ENCODE measurements at regions not wholly inside any gene's neighbourhood (a gene's known extent, or its start where the extent isn't known, plus 50 kb on each side); places are given as distances from the start of the nearest gene placed in this dataset.

DNA sequence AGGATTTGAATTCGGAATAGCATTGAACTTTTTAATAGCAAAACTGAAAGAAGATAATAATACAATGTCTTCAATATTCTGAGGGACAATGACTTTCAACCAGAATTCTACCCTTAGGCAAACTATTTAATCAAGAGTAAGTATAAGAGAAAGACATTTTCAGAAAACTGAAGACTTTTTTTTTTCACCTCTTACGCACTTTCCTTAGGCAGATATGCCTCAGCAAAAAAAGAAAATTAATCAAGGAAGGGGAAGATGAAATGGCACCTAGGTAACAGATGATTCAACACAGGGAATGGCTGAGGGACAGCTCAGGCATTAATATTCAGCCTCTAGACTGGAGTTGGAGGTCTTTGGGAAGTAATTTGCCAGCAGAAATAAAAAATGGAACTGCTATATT is 184.9 kb downstream of the URB2 start:
- TF ChIP-seq, protein P1, sequence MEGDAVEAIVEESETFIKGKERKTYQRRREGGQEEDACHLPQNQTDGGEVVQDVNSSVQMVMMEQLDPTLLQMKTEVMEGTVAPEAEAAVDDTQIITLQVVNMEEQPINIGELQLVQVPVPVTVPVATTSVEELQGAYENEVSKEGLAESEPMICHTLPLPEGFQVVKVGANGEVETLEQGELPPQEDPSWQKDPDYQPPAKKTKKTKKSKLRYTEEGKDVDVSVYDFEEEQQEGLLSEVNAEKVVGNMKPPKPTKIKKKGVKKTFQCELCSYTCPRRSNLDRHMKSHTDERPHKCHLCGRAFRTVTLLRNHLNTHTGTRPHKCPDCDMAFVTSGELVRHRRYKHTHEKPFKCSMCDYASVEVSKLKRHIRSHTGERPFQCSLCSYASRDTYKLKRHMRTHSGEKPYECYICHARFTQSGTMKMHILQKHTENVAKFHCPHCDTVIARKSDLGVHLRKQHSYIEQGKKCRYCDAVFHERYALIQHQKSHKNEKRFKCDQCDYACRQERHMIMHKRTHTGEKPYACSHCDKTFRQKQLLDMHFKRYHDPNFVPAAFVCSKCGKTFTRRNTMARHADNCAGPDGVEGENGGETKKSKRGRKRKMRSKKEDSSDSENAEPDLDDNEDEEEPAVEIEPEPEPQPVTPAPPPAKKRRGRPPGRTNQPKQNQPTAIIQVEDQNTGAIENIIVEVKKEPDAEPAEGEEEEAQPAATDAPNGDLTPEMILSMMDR (IDR thresholded peaks at IDR 0.05) = no peak
- H3K4me3 ChIP-seq (ENCODE audit: low read depth, low read length) = no peak overlapping the region
- no peak overlapping the region for H3K4me2 ChIP-seq (ENCODE audit: low read length)

DNA sequence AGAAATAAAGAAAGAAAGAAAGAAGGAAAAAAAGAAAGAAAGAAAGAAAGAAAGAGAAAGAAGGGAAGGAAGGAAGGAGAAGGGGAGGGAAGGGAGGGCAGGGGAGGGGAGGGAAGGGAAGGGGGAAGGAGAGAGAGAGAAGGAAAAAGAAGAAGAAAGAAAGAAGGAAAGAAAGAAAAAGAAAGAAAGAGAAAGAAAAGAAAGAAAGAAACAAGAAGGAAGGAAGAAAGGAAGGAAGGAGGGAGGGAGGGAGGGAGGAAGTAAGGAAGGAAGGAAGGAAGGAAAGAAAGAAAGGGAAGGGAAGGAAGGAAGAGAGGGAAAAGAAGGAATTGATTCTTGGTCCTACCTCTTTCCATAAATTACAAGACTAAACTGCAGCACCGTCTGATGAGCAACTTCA is 186.1 kb downstream of the URB2 start:
- Histone ChIP-seq H3K27ac (no peak overlapping the region), H2AFZ (no peak overlapping the region), H3K9me3 (ENCODE audit: control insufficient read depth, low read length) (no peaks in the 10 kb centered on the region), H3K4me3 (ENCODE audit: low read depth, low read length) (no peak overlapping the region), H3K4me1 (no peaks in the 10 kb centered on the region), H3K4me2 (ENCODE audit: low read length) (no peak overlapping the region), H3K36me3 (ENCODE audit: control insufficient read depth, insufficient read depth, low read length) (no peaks in the 10 kb centered on the region), H3K27me3 (ENCODE audit: control insufficient read depth, insufficient read depth, low read length) (no peaks in the 10 kb centered on the region), H3K9ac (no peak overlapping the region), H3K79me2 (no peaks in the 10 kb centered on the region)
- TF ChIP-seq, protein P1 (IDR thresholded peaks at IDR 0.05) = no peak

More for the DNA sequence above, 184.9 kb downstream of the URB2 start:
- Histone ChIP-seq H2AFZ (no peak overlapping the region), H3K4me1 (no peaks in the 10 kb centered on the region), H3K79me2 (no peaks in the 10 kb centered on the region), H3K27ac (no peak overlapping the region), H3K9ac (no peak overlapping the region), H3K36me3 (ENCODE audit: control insufficient read depth, insufficient read depth, low read length) (no peaks in the 10 kb centered on the region), H3K27me3 (ENCODE audit: control insufficient read depth, insufficient read depth, low read length) (no peaks in the 10 kb centered on the region), H3K9me3 (ENCODE audit: control insufficient read depth, low read length) (no peaks in the 10 kb centered on the region)

DNA sequence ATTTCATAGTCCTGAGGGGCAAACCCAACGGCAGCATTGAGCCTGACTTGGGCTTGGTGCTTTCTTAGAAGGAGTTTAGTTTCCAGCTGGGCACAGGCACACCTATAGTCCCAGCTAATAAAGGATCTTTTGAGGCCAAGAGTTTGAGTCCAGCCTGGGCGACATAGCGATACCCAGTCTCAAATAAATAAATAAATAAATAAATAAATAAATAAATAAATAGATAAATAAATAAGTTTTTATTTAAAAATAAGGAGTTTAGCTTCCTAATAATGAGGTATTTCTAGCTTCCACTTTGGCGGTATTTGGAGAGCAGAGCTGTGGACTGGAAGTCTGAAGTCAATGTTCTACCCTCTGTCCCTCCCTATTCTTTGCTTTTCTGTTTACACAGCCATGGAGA is 186.6 kb downstream of the URB2 start:
- Histone ChIP-seq H3K27me3 (ENCODE audit: control insufficient read depth, insufficient read depth, low read length) (no peaks in the 10 kb centered on the region), H3K9me3 (ENCODE audit: control insufficient read depth, low read length) (no peaks in the 10 kb centered on the region), H3K79me2 (no peaks in the 10 kb centered on the region), H3K9ac (no peak overlapping the region), H2AFZ (no peak overlapping the region), H3K4me3 (ENCODE audit: low read depth, low read length) (no peak overlapping the region), H3K27ac (no peak overlapping the region), H3K4me2 (ENCODE audit: low read length) (no peak overlapping the region), H3K4me1 (no peaks in the 10 kb centered on the region), H3K36me3 (ENCODE audit: control insufficient read depth, insufficient read depth, low read length) (no peaks in the 10 kb centered on the region)
- TF ChIP-seq, protein P1 (IDR thresholded peaks at IDR 0.05) = no peak

DNA sequence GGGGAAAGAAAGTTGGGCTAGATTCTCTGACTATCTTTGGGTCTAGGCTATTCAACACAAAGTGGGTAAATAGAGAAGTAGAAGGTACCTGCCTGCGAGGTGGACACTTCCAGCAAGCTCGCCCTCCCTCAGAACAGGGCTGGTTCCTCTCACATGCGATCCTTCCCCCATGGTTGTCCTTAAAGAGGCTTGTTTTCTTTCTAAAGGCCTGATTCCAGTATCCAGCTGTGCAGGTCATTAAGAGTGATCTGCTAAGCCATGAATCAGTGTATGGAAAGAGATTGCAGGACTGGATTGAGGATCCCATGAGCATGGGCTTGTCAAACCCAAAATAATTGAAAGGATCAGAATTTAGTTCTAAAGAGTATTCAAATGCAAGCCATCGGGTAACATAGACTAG is 189.0 kb downstream of the URB2 start:
- Histone ChIP-seq H3K36me3 (ENCODE audit: control insufficient read depth, insufficient read depth, low read length) (no peaks in the 10 kb centered on the region), H3K9ac (no peak overlapping the region)
- TF ChIP-seq, protein P1 (IDR thresholded peaks at IDR 0.05) = no peak

DNA sequence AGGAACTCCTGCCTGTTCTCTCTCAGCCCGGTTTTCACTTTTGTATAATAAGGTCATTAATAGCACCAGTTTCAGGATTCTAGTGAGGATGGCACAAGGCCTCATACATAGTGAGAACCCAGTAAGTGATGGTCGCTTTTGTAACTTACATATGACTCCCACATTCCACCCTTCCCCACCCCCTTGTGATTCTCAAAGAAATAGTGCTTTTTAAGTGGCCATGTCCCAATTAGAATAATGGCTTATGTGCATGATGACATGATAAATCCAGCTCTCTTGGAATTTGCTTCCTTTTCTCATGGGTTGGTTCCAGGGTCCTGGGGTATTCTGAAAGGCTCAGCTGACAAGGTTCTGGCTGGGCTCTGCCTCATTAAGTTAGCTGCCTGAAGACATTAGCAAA is 189.9 kb downstream of the URB2 start:
- TF ChIP-seq, protein P1 (IDR thresholded peaks at IDR 0.05) = no peak
- H3K9ac ChIP-seq = no peak overlapping the region
- H3K4me3 ChIP-seq (ENCODE audit: low read depth, low read length) = no peak overlapping the region
- H3K4me2 ChIP-seq (ENCODE audit: low read length) = no peak overlapping the region
- no peaks in the 10 kb centered on the region for H3K79me2 ChIP-seq
- no peaks in the 10 kb centered on the region for H3K36me3 ChIP-seq (ENCODE audit: control insufficient read depth, insufficient read depth, low read length)
- H3K27ac ChIP-seq = no peak overlapping the region
- no peaks in the 10 kb centered on the region for H3K9me3 ChIP-seq (ENCODE audit: control insufficient read depth, low read length)
- no peaks in the 10 kb centered on the region for H3K4me1 ChIP-seq
- no peak overlapping the region for H2AFZ ChIP-seq
- H3K27me3 ChIP-seq (ENCODE audit: control insufficient read depth, insufficient read depth, low read length) = no peaks in the 10 kb centered on the region

More for the DNA sequence above, 189.0 kb downstream of the URB2 start:
- Histone ChIP-seq H3K9me3 (ENCODE audit: control insufficient read depth, low read length) (no peaks in the 10 kb centered on the region), H3K4me3 (ENCODE audit: low read depth, low read length) (no peak overlapping the region), H3K79me2 (no peaks in the 10 kb centered on the region), H3K27me3 (ENCODE audit: control insufficient read depth, insufficient read depth, low read length) (no peaks in the 10 kb centered on the region), H3K4me2 (ENCODE audit: low read length) (no peak overlapping the region), H3K4me1 (no peaks in the 10 kb centered on the region), H3K27ac (no peak overlapping the region), H2AFZ (no peak overlapping the region)

Data from parathyroid adenoma (tissue), 2 donors.